ENCODE measurements at regions not wholly inside any gene's neighbourhood (a gene's known extent, or its start where the extent isn't known, plus 50 kb on each side); places are given as distances from the start of the nearest gene placed in this dataset.

DNA sequence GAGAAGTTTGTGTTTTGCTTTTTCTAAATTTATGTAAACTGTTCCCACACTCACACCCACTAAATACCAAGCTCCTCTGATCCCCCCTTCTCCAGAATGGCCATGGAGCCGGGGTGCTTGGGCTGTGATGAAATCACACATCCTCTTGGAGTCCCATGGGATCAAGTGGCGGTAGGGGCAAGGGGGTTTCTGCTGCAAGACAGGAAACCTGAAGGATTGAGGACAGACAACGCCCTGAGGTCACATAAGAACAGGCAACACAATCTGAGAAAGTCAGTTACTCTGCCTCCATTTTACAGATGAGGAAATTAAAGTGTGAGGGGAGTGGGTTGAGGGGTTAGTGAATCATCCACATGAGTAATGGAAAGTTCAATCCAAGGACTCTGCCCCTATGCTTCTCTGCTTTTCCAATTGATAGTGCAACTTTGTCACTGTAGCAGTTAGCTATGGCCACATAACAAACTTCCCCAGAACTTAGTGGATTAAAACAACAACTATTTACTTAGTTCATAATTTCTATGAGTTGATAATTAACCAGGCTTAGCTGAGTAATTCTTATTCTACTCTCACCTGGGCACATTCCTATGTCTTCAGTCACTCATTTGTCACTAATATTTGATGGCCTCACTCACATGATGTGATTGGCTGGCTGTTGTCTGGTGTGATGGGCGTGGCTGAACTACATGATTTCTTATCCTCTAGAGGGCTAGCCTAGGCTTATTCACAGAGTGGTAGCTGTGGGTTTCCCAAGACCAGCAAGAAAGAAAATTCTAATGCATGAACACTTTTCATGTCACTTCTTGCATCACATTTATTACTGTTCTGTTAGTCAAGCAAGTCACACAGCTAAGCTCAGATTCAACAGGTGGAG, 77.3 kb upstream of the ADRA1D start (continued):
- TF ChIP-seq TBP (IDR thresholded peaks at IDR 0.05; ENCODE audit: low read depth, low read length): no peak
- TF ChIP-seq KDM5A (IDR thresholded peaks at IDR 0.05; ENCODE audit: low read length): no peak
- TF ChIP-seq POLR2AphosphoS5 (IDR thresholded peaks at IDR 0.05; ENCODE audit: low read depth, low read length): no peak

Measured in H1 (cell line).